ENCODE measurements at regions not wholly inside any gene's neighbourhood (a gene's known extent, or its start where the extent isn't known, plus 50 kb on each side); places are given as distances from the start of the nearest gene placed in this dataset.

DNA sequence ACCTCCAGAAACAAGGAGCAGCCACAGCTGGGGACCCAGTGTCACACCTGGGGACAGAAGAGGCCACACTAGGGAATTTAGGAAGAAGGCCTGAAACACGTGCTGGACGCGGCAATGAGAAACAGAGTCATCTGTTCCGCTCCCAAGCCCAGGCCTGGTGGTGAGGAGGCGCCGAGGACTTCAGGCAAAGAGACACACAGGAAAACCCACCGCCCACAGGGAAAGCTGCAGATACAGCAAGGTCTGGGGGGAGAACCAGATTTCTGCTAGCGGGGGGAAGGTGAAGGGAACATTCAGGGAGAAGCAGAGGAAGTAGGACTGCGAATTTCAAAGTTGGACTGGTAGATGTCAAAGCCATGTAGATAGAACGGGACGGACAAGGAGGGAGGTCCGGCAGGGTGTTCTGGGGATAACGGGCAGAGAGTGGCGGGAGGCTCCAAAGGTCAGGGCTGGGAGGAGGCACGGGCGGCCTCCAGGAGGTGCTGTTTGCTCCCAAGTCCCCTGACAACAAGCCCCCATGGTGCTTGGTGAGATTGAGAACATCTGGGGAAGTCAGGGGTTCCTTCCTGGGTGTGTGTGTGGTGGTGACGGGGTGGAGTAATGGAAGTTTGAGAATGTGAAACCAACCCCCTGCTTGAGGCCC, 351.7 kb upstream of the MYT1L start:
- Histone ChIP-seq H3K9me3 (no peaks in the 10 kb centered on the region), H3K27me3 (no peaks in the 10 kb centered on the region), H3K4me3 (no peak overlapping the region), H3K36me3 (no peaks in the 10 kb centered on the region), H3K27ac (no peak overlapping the region), H3K4me1 (no peaks in the 10 kb centered on the region)
- TF ChIP-seq, protein P1, sequence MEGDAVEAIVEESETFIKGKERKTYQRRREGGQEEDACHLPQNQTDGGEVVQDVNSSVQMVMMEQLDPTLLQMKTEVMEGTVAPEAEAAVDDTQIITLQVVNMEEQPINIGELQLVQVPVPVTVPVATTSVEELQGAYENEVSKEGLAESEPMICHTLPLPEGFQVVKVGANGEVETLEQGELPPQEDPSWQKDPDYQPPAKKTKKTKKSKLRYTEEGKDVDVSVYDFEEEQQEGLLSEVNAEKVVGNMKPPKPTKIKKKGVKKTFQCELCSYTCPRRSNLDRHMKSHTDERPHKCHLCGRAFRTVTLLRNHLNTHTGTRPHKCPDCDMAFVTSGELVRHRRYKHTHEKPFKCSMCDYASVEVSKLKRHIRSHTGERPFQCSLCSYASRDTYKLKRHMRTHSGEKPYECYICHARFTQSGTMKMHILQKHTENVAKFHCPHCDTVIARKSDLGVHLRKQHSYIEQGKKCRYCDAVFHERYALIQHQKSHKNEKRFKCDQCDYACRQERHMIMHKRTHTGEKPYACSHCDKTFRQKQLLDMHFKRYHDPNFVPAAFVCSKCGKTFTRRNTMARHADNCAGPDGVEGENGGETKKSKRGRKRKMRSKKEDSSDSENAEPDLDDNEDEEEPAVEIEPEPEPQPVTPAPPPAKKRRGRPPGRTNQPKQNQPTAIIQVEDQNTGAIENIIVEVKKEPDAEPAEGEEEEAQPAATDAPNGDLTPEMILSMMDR (IDR thresholded peaks at IDR 0.05), result no peak
- intact Hi-C loops (cut with DNase I), result no loop called here
- DNase-seq (ENCODE audit: low spot score in 2 of 2), result no peak

DNA sequence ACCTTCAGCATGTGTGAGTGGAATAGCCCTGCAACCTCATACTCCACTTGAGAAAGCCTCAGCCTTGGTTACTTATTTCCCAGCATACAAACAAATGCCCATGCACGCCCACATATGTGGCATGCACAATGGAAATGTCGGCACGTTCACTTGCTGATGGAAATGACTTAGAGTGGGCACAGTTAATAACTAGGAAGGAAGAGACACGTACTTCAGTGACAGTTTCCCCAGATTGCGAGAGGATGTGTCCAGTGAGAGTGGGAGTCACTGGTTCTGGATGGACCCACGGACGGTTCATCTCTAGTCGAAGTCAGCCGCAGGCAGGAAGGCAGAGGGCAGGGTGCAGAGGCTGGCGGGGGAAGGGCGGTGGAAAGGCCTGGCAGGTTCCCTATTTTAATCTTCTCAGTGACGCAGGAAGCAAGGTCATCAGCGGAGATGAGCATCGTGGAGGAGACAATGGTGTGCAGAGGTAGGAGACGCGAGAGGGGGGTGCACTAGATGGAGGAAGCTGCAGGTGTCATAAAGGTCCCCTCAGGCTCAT, 350.7 kb upstream of the MYT1L start:
- intact Hi-C loops (cut with DNase I), result no loop called here
- Histone ChIP-seq H3K27me3 (no peaks in the 10 kb centered on the region), H3K4me3 (no peak overlapping the region), H3K27ac (no peak overlapping the region), H3K36me3 (no peaks in the 10 kb centered on the region), H3K9me3 (no peaks in the 10 kb centered on the region), H3K4me1 (no peaks in the 10 kb centered on the region)
- DNase-seq (ENCODE audit: low spot score in 2 of 2), result no peak
- TF ChIP-seq, protein P1 (IDR thresholded peaks at IDR 0.05), result no peak

DNA sequence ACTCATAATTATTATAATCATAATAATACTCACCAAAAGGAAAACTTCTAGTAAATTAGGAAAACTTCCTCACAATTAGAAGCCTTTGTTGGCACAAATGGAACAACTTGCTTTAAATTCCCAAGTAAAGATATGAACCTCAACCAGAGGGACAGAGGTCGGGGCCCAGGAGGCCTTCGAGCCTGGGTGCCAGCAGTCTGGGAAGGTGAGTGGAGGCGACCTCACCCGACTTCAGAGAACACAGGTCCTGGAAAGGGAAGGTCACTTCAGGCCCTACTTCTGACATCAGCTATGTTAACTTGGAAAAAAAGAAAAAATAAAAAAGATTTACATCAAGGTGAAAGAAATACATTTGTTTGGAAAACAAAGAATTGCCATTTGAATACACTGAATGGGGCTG, 350.0 kb upstream of the MYT1L start:
- no peak overlapping the region for H3K4me3 ChIP-seq
- intact Hi-C loops (cut with DNase I), result no loop called here
- no peaks in the 10 kb centered on the region for H3K4me1 ChIP-seq
- DNase-seq (ENCODE audit: low spot score in 2 of 2), result no peak
- H3K27ac ChIP-seq, result no peak overlapping the region
- no peaks in the 10 kb centered on the region for H3K36me3 ChIP-seq
- no peaks in the 10 kb centered on the region for H3K27me3 ChIP-seq
- no peaks in the 10 kb centered on the region for H3K9me3 ChIP-seq
- TF ChIP-seq, protein P1 (IDR thresholded peaks at IDR 0.05), result no peak

- H3K27me3 ChIP-seq, result no peaks in the 10 kb centered on the region
- no peaks in the 10 kb centered on the region for H3K4me1 ChIP-seq
- intact Hi-C loops (cut with DNase I), result no loop called here
- DNase-seq (ENCODE audit: low spot score in 2 of 2), result no peak
- TF ChIP-seq, protein P1 (IDR thresholded peaks at IDR 0.05), result no peak
- no peaks in the 10 kb centered on the region for H3K9me3 ChIP-seq
- no peak overlapping the region for H3K27ac ChIP-seq
- H3K36me3 ChIP-seq, result no peaks in the 10 kb centered on the region
- no peak overlapping the region for H3K4me3 ChIP-seq
Observed at GRCh38 chr2:2674831-2675230, 343.8 kb upstream of the MYT1L start.

DNA sequence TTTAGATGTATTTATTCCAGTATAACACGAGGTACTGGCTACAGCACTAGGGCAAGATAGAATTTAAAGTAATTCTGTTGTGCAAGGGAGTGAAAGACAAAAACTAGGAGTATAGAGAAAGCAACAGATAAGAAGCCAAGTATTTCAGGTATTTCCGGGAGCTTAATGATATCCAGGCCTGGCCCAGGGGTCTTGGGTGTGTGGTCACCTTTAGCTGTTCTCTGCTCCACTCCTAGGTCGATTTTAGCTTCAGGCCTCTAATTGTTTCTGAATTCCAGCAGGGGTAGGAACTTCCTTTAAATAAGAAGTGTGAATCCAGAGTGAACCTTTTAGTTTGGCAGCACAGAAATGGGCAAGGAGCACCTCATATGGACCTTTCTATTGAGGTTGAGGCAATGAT, 342.3 kb upstream of the MYT1L start:
- H3K27me3 ChIP-seq, result no peaks in the 10 kb centered on the region
- H3K27ac ChIP-seq, result no peak overlapping the region
- intact Hi-C loops (cut with DNase I), result no loop called here
- H3K9me3 ChIP-seq, result no peaks in the 10 kb centered on the region
- H3K4me3 ChIP-seq, result no peak overlapping the region
- H3K4me1 ChIP-seq, result no peaks in the 10 kb centered on the region
- TF ChIP-seq, protein P1 (IDR thresholded peaks at IDR 0.05), result no peak
- no peak for DNase-seq (ENCODE audit: low spot score in 2 of 2)
- H3K36me3 ChIP-seq, result no peaks in the 10 kb centered on the region
